Keratinocyte (primary cell): ENCODE measurements at regions not wholly inside any gene's neighbourhood (a gene's known extent, or its start where the extent isn't known, plus 50 kb on each side); places are given as distances from the start of the nearest gene placed in this dataset.

Source experiments
- DNase-seq: peaks from one replicate; pipeline ENCODE4 v3.0.0-alpha.2; 2011; ENCODE audit warnings: low read depth, missing footprints, low spot score
- FAIRE-seq: peaks from 2 replicates; lab custom pipeline; 2011; peaks lifted over from hg19 to GRCh38; lab: Jason Lieb, UNC
- H2AFZ ChIP-seq: 2 replicates; pipeline ENCODE4 v1.6.0; 2012; ENCODE audit warnings: low read length, control low read depth, inconsistent platforms; ENCODE audit not compliant: control insufficient read depth
- H3K27ac ChIP-seq: 2 replicates; pipeline ENCODE4 v1.5.1; 2011; ENCODE audit warnings: low read length; ENCODE audit not compliant: control insufficient read depth, insufficient read depth
- H3K27me3 ChIP-seq: 3 replicates; pipeline ENCODE4 v1.6.0; 2011; ENCODE audit warnings: low read length; ENCODE audit not compliant: control insufficient read depth, insufficient read depth; ENCODE audit errors: extremely low read depth
- H3K36me3 ChIP-seq, 2 experiments: 2 replicates in 1 of 2; 3 replicates in 1 of 2; pipeline ENCODE4 v1.5.1; 2011; ENCODE audit warnings: low read length in 2 of 2, mild to moderate bottlenecking in 1 of 2; ENCODE audit not compliant: control insufficient read depth in 2 of 2, insufficient read depth in 2 of 2; ENCODE audit errors: extremely low read depth in 1 of 2
- H3K4me1 ChIP-seq: 3 replicates; pipeline ENCODE4 v1.5.1; 2011; ENCODE audit warnings: low read length; ENCODE audit not compliant: control insufficient read depth, insufficient read depth; ENCODE audit errors: extremely low read depth
- H3K4me2 ChIP-seq: 3 replicates; pipeline ENCODE4 v1.6.0; 2011; ENCODE audit warnings: low read depth, low read length; ENCODE audit not compliant: control insufficient read depth, insufficient read depth; ENCODE audit errors: extremely low read depth
- H3K4me3 ChIP-seq, 3 experiments: fragments of 200-600 bp in 1 of 3; sonication (generic) in 1 of 3; 2 replicates in 2 of 3; 3 replicates in 1 of 3; pipeline ENCODE4 v1.5.1; 2011 to 2016; ENCODE audit warnings: low read length in 3 of 3, mild to moderate bottlenecking in 3 of 3, control low read depth in 2 of 3, inconsistent platforms in 1 of 3, low read depth in 1 of 3, mixed read lengths in 1 of 3, mixed run types in 1 of 3, moderate library complexity in 1 of 3; ENCODE audit not compliant: control insufficient read depth in 2 of 3, insufficient read depth in 2 of 3; ENCODE audit errors: extremely low read depth in 1 of 3
- H3K79me2 ChIP-seq: 2 replicates; pipeline ENCODE4 v1.6.0; 2012; ENCODE audit warnings: low read length; ENCODE audit not compliant: control insufficient read depth, insufficient read depth
- H3K9ac ChIP-seq: 3 replicates; pipeline ENCODE4 v1.6.0; 2011; ENCODE audit warnings: low read length; ENCODE audit not compliant: control insufficient read depth, insufficient read depth; ENCODE audit errors: extremely low read depth
- H3K9me1 ChIP-seq: 3 replicates; pipeline ENCODE4 v1.6.0; 2011; ENCODE audit warnings: low read length; ENCODE audit not compliant: control insufficient read depth, insufficient read depth; ENCODE audit errors: extremely low read depth
- H3K9me3 ChIP-seq: 2 replicates; pipeline ENCODE4 v1.5.1; 2012; ENCODE audit warnings: low read depth, low read length; ENCODE audit not compliant: control insufficient read depth
- H4K20me1 ChIP-seq: 3 replicates; pipeline ENCODE4 v1.6.0; 2011; ENCODE audit warnings: low read length; ENCODE audit not compliant: control insufficient read depth, insufficient read depth; ENCODE audit errors: extremely low read depth
- CTCF ChIP-seq, 3 experiments: IDR thresholded peaks in 1 of 3; conservative IDR thresholded peaks in 1 of 3; optimal IDR thresholded peaks in 1 of 3; 2 replicates in 2 of 3; 3 replicates in 1 of 3; pipeline versions ENCODE3 to v1.5.1; 2011; ENCODE audit warnings: low read length in 3 of 3, mild to moderate bottlenecking in 3 of 3, moderate library complexity in 2 of 3, control low read depth in 1 of 3, inconsistent platforms in 1 of 3; ENCODE audit not compliant: insufficient read depth in 2 of 3; ENCODE audit errors: extremely low read depth in 1 of 3
- EZH2 ChIP-seq: IDR thresholded peaks from one replicate; pipeline ENCODE4 v1.6.1; 2012; ENCODE audit warnings: inconsistent platforms, mild to moderate bottlenecking, low read length, moderate library complexity
- dilution Hi-C: fragments of 300-500 bp; cut with MboI; formaldehyde crosslinking; loops from one replicate; pipeline ENCODE4 v1.7.0; 2020; ENCODE audit warnings: low sequenced_read_pairs; ENCODE audit not compliant: extremely low pct_ligation_motif_present

- Histone ChIP-seq H3K27ac (no peak overlapping the region), H3K36me3 (no peaks in the 10 kb centered on the region), H3K4me1 (no peaks in the 10 kb centered on the region), H3K9ac (no peak overlapping the region), H2AFZ (no peak overlapping the region), H3K27me3 (no peaks in the 10 kb centered on the region), H3K4me2 (no peak overlapping the region), H3K79me2 (no peaks in the 10 kb centered on the region), H3K9me1 (no peaks in the 10 kb centered on the region), H3K9me3 (no peaks in the 10 kb centered on the region), H4K20me1 (no peaks in the 10 kb centered on the region), H3K4me3 (no peak overlapping the region)
- dilution Hi-C loops = no loop called here
- no peak for DNase-seq
- TF ChIP-seq EZH2 = no peak
- TF ChIP-seq CTCF (optimal IDR thresholded peaks at IDR 0.05 in 1 of 3, IDR thresholded peaks at IDR 0.05 in 1 of 3, conservative IDR thresholded peaks at IDR 0.05 in 1 of 3; ENCODE audit: extremely low read depth in 1 of 3, insufficient read depth in 2 of 3, low read length in 3 of 3) = no peak
- FAIRE-seq = no peak
Measured at GRCh38 chr4:164115236-164115635, 620.7 kb downstream of the TMA16 start.

- Histone ChIP-seq H3K9me1 (no peaks in the 10 kb centered on the region), H3K4me1 (no peaks in the 10 kb centered on the region), H3K9ac (no peak overlapping the region), H3K4me2 (no peak overlapping the region), H3K4me3 (no peak overlapping the region), H3K27me3 (no peaks in the 10 kb centered on the region), H3K79me2 (no peaks in the 10 kb centered on the region), H3K9me3 (no peaks in the 10 kb centered on the region), H2AFZ (no peak overlapping the region), H3K27ac (no peak overlapping the region), H4K20me1 (no peaks in the 10 kb centered on the region), H3K36me3 (no peaks in the 10 kb centered on the region)
- dilution Hi-C loops = no loop called here
- no peak for TF ChIP-seq CTCF (optimal IDR thresholded peaks at IDR 0.05 in 1 of 3, IDR thresholded peaks at IDR 0.05 in 1 of 3, conservative IDR thresholded peaks at IDR 0.05 in 1 of 3; ENCODE audit: extremely low read depth in 1 of 3, insufficient read depth in 2 of 3, low read length in 3 of 3)
- no peak for TF ChIP-seq EZH2
- FAIRE-seq (no peak), DNase-seq (no peak)
Measured at GRCh38 chr4:164116286-164116685, 621.8 kb downstream of the TMA16 start.
